SK-N-DZ (cell line): ENCODE measurements at regions not wholly inside any gene's neighbourhood (a gene's known extent, or its start where the extent isn't known, plus 50 kb on each side); places are given as distances from the start of the nearest gene placed in this dataset.

Experiments
- small RNA-seq, 2 experiments: library from RNA; depleted of rRNA; stranded (forward); fragments of <200 nt; gene quantifications; one replicate each; pipeline ENCODE3, GENCODE V24; 2014

Small RNA genes lying in the stretch of these regions (small RNA-seq; reads per million reads assigned to genes)
- gene RF00019, result 0 reads per million in 2 experiments
